Transverse colon (tissue), 4 donors: ENCODE measurements at regions not wholly inside any gene's neighbourhood (a gene's known extent, or its start where the extent isn't known, plus 50 kb on each side); places are given as distances from the start of the nearest gene placed in this dataset.

ENCODE experiments used
- DNase-seq: peaks from one replicate; pipeline ENCODE4 v3.0.0-alpha.2; 2019
- H3K27ac ChIP-seq, 4 donors: fragments of 200-600 bp; sonication (generic); 2 replicates each; pipeline ENCODE4 v1.5.1; 2016 to 2018; ENCODE audit warnings: inconsistent platforms in 4 of 4
- H3K27me3 ChIP-seq: fragments of 200-600 bp; sonication (generic); 2 replicates; pipeline ENCODE4 v1.5.1; 2017; ENCODE audit warnings: inconsistent platforms
- H3K36me3 ChIP-seq, 4 donors: fragments of 200-600 bp; sonication (generic); 2 replicates each; pipeline ENCODE4 v1.5.1; 2017 to 2019; ENCODE audit warnings: inconsistent platforms in 4 of 4
- H3K4me1 ChIP-seq, 4 donors: fragments of 200-600 bp; sonication (generic); 2 replicates each; pipeline ENCODE4 v1.5.1; 2017 to 2020; ENCODE audit warnings: inconsistent platforms in 4 of 4
- H3K4me3 ChIP-seq, 4 donors: fragments of 200-600 bp; sonication (generic); 1 replicate in 1 of 4; 2 replicates in 3 of 4; pipeline versions ENCODE4 v1.5.1 to v1.6.1; 2017 to 2019; ENCODE audit warnings: inconsistent platforms in 4 of 4
- H3K9me3 ChIP-seq, 2 donors: fragments of 200-600 bp; sonication (generic); 2 replicates each; pipeline ENCODE4 v1.5.1; 2017 to 2019; ENCODE audit warnings: inconsistent platforms in 2 of 2
- EP300 ChIP-seq: sonication (generic); formaldehyde crosslinking; IDR thresholded peaks from one replicate; pipeline ENCODE4 v1.6.1; 2017; ENCODE audit warnings: antibody characterized with exemption, low read depth
- POLR2A ChIP-seq: fragments of 450-650 bp; IDR thresholded peaks from one replicate; pipeline ENCODE4 v1.6.1; 2016; ENCODE audit warnings: antibody characterized with exemption, mild to moderate bottlenecking, moderate library complexity
- POLR2AphosphoS5 ChIP-seq, 3 donors: sonication (generic); formaldehyde crosslinking; IDR thresholded peaks; one replicate each; pipeline ENCODE4 v1.6.1; 2016; ENCODE audit warnings: antibody characterized with exemption in 3 of 3
- WGBS, 2 donors: methylation state at CpG; one replicate each; pipeline ENCODE4 v1.1.5; 2018; ENCODE audit warnings: low coverage in 1 of 2; 5-methylcytosine and 5-hydroxymethylcytosine counted together
- in situ Hi-C, 4 donors: fragments of 200-750 bp; cut with MboI; loops; one replicate each; pipeline versions ENCODE4 v1.15.0 to v1.15.1; 2017; ENCODE audit warnings: low sequenced_read_pairs in 3 of 4, low pct_ligation_motif_present in 1 of 4, low pct_unique_long_range_greater_than_20kb in 1 of 4
- intact Hi-C: fragments of 100-400 bp; cut with DNase I; formaldehyde crosslinking; loops from one replicate; pipeline ENCODE4 v1.15.1; 2023; ENCODE audit warnings: low total_unique reads
- TF ChIP-seq, protein P1 (sequence below), 5 experiments: fragments of 200-600 bp in 3 of 5; fragments of 450-650 bp in 2 of 5; sonication (generic) in 3 of 5; IDR thresholded peaks; 1 replicate in 2 of 5; 2 replicates in 3 of 5; pipeline ENCODE4 v1.5.1; 2016 to 2017; ENCODE audit warnings: antibody characterized with exemption in 5 of 5, inconsistent platforms in 3 of 5, mild to moderate bottlenecking in 2 of 5, moderate library complexity in 1 of 5

DNA sequence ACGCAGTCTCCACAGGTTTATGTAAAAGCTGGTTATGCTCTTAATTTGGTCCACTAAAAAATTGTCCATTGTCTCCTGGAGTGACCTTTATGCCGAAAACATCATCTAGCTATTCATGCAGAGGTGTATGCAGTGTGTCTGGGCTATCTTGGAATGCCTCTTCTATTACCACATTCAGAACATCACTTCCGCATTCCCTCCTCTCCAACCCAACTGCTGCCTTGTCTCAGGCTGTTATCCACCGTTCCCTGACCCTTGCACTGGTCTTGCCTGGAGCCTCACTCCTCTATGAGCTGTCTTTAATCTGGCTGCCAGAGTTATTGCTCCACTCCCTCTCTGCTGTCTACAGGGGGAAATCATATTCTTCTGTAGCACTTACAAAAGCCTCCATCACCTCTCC is 214.1 kb upstream of the ANKRD55 start:
- in situ Hi-C loops, result no loop called here
- intact Hi-C loops, result no loop called here
- Histone ChIP-seq H3K36me3 (no peaks in the 10 kb centered on the region), H3K4me1 (no peaks in the 10 kb centered on the region), H3K9me3 (no peaks in the 10 kb centered on the region), H3K27ac (no peak overlapping the region), H3K27me3 (no peaks in the 10 kb centered on the region), H3K4me3 (no peak overlapping the region)
- TF ChIP-seq EP300, result no peak
- TF ChIP-seq, protein P1, sequence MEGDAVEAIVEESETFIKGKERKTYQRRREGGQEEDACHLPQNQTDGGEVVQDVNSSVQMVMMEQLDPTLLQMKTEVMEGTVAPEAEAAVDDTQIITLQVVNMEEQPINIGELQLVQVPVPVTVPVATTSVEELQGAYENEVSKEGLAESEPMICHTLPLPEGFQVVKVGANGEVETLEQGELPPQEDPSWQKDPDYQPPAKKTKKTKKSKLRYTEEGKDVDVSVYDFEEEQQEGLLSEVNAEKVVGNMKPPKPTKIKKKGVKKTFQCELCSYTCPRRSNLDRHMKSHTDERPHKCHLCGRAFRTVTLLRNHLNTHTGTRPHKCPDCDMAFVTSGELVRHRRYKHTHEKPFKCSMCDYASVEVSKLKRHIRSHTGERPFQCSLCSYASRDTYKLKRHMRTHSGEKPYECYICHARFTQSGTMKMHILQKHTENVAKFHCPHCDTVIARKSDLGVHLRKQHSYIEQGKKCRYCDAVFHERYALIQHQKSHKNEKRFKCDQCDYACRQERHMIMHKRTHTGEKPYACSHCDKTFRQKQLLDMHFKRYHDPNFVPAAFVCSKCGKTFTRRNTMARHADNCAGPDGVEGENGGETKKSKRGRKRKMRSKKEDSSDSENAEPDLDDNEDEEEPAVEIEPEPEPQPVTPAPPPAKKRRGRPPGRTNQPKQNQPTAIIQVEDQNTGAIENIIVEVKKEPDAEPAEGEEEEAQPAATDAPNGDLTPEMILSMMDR (IDR thresholded peaks at IDR 0.05), result no peak
- TF ChIP-seq POLR2AphosphoS5 (IDR thresholded peaks at IDR 0.05), result no peak
- no peak for TF ChIP-seq POLR2A
- 69 to 79% methylated on average over 4 of the region's 4 CpGs for WGBS, 2 donors
- peak; percentile 12 for DNase-seq

DNA sequence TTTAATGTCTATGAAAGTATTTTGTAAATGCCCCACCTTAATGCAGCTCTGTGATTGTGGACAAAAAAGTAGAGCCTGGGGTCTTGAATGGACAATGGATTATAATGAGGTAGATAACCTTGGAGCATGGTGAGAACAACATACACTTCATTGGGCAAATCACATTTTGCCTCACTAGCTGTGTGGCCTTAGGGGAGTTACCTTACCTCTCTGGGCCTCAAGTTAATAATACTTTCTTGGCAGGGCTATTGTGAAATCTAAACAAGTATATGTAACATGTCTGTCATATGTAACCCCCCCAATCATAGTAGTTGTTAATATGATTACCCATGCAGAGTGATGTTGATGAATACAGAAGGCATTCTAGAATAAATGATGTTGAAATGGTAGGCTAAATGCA is 213.6 kb upstream of the ANKRD55 start:
- Histone ChIP-seq H3K27me3 (no peaks in the 10 kb centered on the region), H3K27ac (no peak overlapping the region), H3K4me1 (peaks cover 0 to 3% (median 0%) of the 10 kb centered on the region in 4 donors), H3K4me3 (no peak overlapping the region), H3K36me3 (no peaks in the 10 kb centered on the region), H3K9me3 (no peaks in the 10 kb centered on the region)
- in situ Hi-C loops, result no loop called here
- intact Hi-C loops, result no loop called here
- no peak for TF ChIP-seq EP300
- no peak for TF ChIP-seq POLR2A
- TF ChIP-seq POLR2AphosphoS5 (IDR thresholded peaks at IDR 0.05), result no peak
- TF ChIP-seq, protein P1 (IDR thresholded peaks at IDR 0.05), result no peak
- DNase-seq, result no peak

DNA sequence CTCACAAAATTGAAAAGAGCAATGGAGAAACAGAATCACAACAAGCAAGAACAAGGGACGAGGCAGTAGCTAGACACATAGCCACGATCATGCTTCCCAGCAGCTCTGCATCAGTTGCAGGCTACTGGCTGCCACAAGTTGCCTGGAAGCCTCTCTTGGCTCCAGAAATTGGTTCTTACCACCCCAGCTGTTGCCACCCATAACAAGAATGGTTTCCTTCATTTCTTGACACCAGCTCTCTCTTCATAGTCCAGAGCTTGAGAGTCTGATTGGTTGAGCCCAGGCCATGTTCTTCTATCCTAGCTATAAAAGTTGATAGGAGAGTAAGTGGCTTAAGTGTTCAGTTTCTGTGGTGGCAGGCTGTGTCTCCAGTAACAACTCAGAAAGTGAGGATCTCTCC is 210.7 kb upstream of the ANKRD55 start:
- intact Hi-C loops (no loop called here), in situ Hi-C loops (no loop called here)
- Histone ChIP-seq H3K4me1 (peaks cover 0 to 14% (median 0%) of the 10 kb centered on the region in 4 donors), H3K9me3 (no peaks in the 10 kb centered on the region), H3K36me3 (no peaks in the 10 kb centered on the region), H3K27me3 (no peaks in the 10 kb centered on the region), H3K4me3 (no peak overlapping the region), H3K27ac (no peak overlapping the region)
- WGBS, 2 donors, result 86 to 92% methylated on average over 2 of the region's 2 CpGs
- no peak for DNase-seq
- TF ChIP-seq EP300 (no peak), POLR2AphosphoS5 (IDR thresholded peaks at IDR 0.05) (no peak), POLR2A (no peak)
- TF ChIP-seq, protein P1 (IDR thresholded peaks at IDR 0.05), result no peak

DNA sequence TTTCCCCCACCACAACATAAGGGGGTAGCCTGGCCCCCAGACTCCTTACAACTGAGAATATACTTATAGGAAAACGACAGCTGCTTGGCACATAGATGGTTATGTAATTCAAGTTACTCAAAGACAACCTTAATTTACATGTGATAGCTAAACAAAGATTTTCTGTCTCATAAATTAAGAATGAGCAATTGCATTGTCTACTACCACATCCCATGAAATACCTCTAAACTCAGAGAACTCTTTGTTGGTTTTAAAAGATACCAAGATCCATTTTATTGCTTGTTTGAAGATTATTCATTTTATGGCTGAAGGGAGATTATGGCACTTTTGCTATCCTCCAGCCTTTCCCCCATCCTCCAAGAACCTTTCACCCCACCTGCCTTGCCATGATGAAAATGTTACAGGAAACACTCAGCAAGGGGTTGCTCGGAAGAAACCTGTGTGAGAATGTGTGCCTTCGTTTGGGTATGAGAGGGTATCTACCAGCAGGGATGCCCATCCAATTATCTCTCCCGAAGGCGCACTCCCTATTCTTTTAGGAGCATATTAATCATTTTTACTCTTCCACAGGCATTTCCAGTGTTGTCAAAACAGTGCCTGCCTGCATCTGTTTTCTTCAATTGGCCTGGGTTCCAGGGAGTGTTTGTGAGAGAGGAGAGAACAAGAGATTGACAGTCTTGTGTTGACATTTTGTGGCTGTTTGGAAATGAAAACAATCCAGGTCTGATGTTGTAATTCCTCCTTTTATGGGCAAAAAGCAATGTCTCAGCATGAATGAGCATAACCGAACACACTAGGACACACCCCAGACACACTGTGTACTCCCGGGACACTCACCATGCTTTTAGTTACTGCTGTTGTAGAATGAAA is 208.0 kb upstream of the ANKRD55 start:
- 26 to 42% methylated on average over 5 to 7 of the region's 7 CpGs for WGBS, 2 donors
- H3K4me1 ChIP-seq, result peaks cover 0 to 14% (median 0%) of the 10 kb centered on the region in 4 donors

More for the DNA sequence above, 208.0 kb upstream of the ANKRD55 start:
- Histone ChIP-seq H3K27ac (peak overlapping the region in 2 of 4 donors; percentile 27 to 28), H3K36me3 (no peaks in the 10 kb centered on the region), H3K27me3 (no peaks in the 10 kb centered on the region), H3K4me3 (no peak overlapping the region), H3K9me3 (no peaks in the 10 kb centered on the region)
- intact Hi-C loops (no loop called here), in situ Hi-C loops (no loop called here)
- TF ChIP-seq POLR2AphosphoS5 (IDR thresholded peaks at IDR 0.05) (peak in 2 of 3 donors; percentile 29 to 66), EP300 (peak; percentile 4), POLR2A (no peak)
- TF ChIP-seq, protein P1 (IDR thresholded peaks at IDR 0.05), result no peak
- peak; percentile 45 for DNase-seq
